ENCODE measurements at regions not wholly inside any gene's neighbourhood (a gene's known extent, or its start where the extent isn't known, plus 50 kb on each side); places are given as distances from the start of the nearest gene placed in this dataset.

- DNase-seq = no peak
- Mint-ChIP-seq H3K4me1 (no peaks in the 10 kb centered on the region), H3K27ac (no peak overlapping the region), H3K4me3 (no peak overlapping the region), H3K9me3 (no peaks in the 10 kb centered on the region), H3K36me3 (ENCODE audit: low read depth) (no peaks in the 10 kb centered on the region), H3K27me3 (ENCODE audit: low read depth, poor library complexity) (peaks cover 5% of the 10 kb centered on the region)
- TF ChIP-seq CTCF (IDR thresholded peaks at IDR 0.05) = no peak
Observed at GRCh38 chr11:110019675-110020074, 73.5 kb upstream of the ZC3H12C start.

DNA sequence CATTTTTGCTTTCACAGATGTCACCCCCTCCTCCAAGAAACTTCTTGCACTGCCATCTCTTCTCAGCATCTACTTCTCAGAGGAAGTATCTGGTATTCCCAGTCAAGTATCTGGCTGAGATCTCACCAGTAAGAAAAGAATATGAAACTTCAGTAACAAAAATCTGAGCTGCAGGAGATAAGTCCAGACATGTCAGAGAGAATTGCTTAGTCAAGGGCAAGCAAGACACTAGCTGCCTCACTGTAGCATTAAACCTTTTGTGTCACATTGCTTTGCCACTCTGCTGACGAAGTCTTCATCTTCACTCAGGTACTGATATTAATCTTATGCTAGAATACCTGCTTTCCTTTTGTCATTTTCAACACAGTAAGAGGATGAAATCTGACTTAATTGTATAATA lies 70.6 kb upstream of the ZC3H12C start:
- H3K27ac Mint-ChIP-seq = no peak overlapping the region

GRCh38 chr11:110023711-110024110 lies 69.5 kb upstream of the ZC3H12C start:
- Mint-ChIP-seq H3K9me3 (no peaks in the 10 kb centered on the region), H3K36me3 (ENCODE audit: low read depth) (no peaks in the 10 kb centered on the region), H3K27ac (no peak overlapping the region), H3K4me3 (no peak overlapping the region), H3K27me3 (ENCODE audit: low read depth, poor library complexity) (peaks cover 10% of the 10 kb centered on the region), H3K4me1 (no peaks in the 10 kb centered on the region)
- no peak for DNase-seq
- TF ChIP-seq CTCF (IDR thresholded peaks at IDR 0.05) = no peak

More for the DNA sequence above, 70.6 kb upstream of the ZC3H12C start:
- DNase-seq = no peak
- Mint-ChIP-seq H3K4me1 (no peaks in the 10 kb centered on the region), H3K27me3 (ENCODE audit: low read depth, poor library complexity) (peaks cover 3% of the 10 kb centered on the region), H3K9me3 (no peaks in the 10 kb centered on the region), H3K4me3 (no peak overlapping the region), H3K36me3 (ENCODE audit: low read depth) (no peaks in the 10 kb centered on the region)
- TF ChIP-seq CTCF (IDR thresholded peaks at IDR 0.05) = no peak

GRCh38 chr11:110026858-110027626 lies 66.2 kb upstream of the ZC3H12C start:
- Mint-ChIP-seq H3K36me3 (ENCODE audit: low read depth) (no peaks in the 10 kb centered on the region), H3K4me1 (peaks cover 19% of the 10 kb centered on the region), H3K27ac (no peak overlapping the region), H3K27me3 (ENCODE audit: low read depth, poor library complexity) (peaks cover 11% of the 10 kb centered on the region), H3K4me3 (no peak overlapping the region), H3K9me3 (no peaks in the 10 kb centered on the region)
- TF ChIP-seq CTCF (IDR thresholded peaks at IDR 0.05) = no peak
- no peak for DNase-seq

DNA sequence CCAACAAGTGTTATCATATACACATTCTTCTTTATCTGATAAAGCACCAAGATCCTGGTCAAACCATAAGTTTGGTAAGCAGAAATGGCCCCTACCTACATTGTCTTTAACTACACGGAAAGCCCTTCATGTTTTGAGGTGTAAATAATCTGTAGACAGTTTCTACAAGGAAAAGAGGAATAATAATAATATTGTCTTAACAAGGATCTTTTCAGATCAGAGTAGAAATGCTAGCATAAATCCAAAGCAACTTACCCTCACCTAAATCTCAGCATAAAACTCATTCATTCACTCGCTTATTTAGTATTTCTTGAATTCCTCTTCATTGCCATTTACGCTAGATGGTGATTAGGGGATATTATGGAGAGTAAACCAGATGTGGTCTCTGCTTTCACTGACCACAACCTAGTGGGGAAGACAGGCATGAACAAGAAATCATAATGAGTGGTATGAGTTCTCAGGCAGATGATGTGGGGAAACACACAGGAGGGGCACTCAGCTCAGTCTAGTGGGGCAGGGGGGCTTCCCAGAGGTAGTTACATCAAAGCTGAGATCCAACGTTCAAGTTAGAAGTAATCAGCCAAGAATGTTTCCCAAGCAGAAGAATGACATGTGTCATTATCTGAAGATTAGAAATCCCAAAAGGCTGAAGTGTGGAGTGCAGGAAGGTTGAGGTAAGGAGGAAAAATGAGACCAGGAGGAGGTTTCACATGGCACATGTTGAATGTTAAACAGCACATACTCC lies 65.4 kb upstream of the ZC3H12C start:
- no peak for TF ChIP-seq CTCF (IDR thresholded peaks at IDR 0.05)
- Mint-ChIP-seq H3K27ac (no peak overlapping the region), H3K36me3 (ENCODE audit: low read depth) (no peaks in the 10 kb centered on the region), H3K9me3 (no peaks in the 10 kb centered on the region), H3K27me3 (ENCODE audit: low read depth, poor library complexity) (peaks cover 19% of the 10 kb centered on the region), H3K4me1 (peaks cover 19% of the 10 kb centered on the region), H3K4me3 (no peak overlapping the region)
- no peak for DNase-seq
